WERI-Rb-1 (cell line): ENCODE measurements at regions not wholly inside any gene's neighbourhood (a gene's known extent, or its start where the extent isn't known, plus 50 kb on each side); places are given as distances from the start of the nearest gene placed in this dataset.

Source experiments
- DNase-seq: peaks from one replicate; pipeline ENCODE4 v3.0.0-alpha.2; 2020
- H3K27ac ChIP-seq: fragments of 250-450 bp; sonication (Bioruptor Pico); 2 replicates; pipeline ENCODE4 v1.5.1; 2020; ENCODE audit warnings: mild to moderate bottlenecking, moderate library complexity
- H3K27me3 ChIP-seq: fragments of 250-450 bp; sonication (Bioruptor Pico); 2 replicates; pipeline ENCODE4 v1.5.1; 2021; ENCODE audit warnings: mild to moderate bottlenecking, low read depth, moderate library complexity; ENCODE audit not compliant: insufficient read depth, severe bottlenecking
- H3K36me3 ChIP-seq: fragments of 250-450 bp; sonication (Bioruptor Pico); 2 replicates; pipeline ENCODE4 v1.5.1; 2020; ENCODE audit warnings: mild to moderate bottlenecking, moderate library complexity
- H3K4me3 ChIP-seq: 2 replicates; pipeline ENCODE4 v1.5.1; 2011; ENCODE audit warnings: low read depth, mild to moderate bottlenecking, control low read depth, low read length
- H3K9me3 ChIP-seq: fragments of 250-450 bp; sonication (Bioruptor Pico); 2 replicates; pipeline ENCODE4 v1.5.1; 2021; ENCODE audit warnings: mild to moderate bottlenecking, moderate library complexity; ENCODE audit not compliant: severe bottlenecking
- TF ChIP-seq, protein P1 (sequence below): IDR thresholded peaks from 2 replicates; pipeline ENCODE4 v1.5.1; 2011; ENCODE audit warnings: low read depth, mild to moderate bottlenecking, control low read depth, inconsistent platforms, low read length

GRCh38 chrX:94524867-94525266, 850.9 kb downstream of the FAM133A start:
- no peak for DNase-seq
- Histone ChIP-seq H3K9me3 (no peaks in the 10 kb centered on the region), H3K27me3 (peaks cover 4% of the 10 kb centered on the region), H3K4me3 (no peak overlapping the region), H3K27ac (no peak overlapping the region), H3K36me3 (no peaks in the 10 kb centered on the region)
- TF ChIP-seq, protein P1, sequence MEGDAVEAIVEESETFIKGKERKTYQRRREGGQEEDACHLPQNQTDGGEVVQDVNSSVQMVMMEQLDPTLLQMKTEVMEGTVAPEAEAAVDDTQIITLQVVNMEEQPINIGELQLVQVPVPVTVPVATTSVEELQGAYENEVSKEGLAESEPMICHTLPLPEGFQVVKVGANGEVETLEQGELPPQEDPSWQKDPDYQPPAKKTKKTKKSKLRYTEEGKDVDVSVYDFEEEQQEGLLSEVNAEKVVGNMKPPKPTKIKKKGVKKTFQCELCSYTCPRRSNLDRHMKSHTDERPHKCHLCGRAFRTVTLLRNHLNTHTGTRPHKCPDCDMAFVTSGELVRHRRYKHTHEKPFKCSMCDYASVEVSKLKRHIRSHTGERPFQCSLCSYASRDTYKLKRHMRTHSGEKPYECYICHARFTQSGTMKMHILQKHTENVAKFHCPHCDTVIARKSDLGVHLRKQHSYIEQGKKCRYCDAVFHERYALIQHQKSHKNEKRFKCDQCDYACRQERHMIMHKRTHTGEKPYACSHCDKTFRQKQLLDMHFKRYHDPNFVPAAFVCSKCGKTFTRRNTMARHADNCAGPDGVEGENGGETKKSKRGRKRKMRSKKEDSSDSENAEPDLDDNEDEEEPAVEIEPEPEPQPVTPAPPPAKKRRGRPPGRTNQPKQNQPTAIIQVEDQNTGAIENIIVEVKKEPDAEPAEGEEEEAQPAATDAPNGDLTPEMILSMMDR = peak; percentile 70

DNA sequence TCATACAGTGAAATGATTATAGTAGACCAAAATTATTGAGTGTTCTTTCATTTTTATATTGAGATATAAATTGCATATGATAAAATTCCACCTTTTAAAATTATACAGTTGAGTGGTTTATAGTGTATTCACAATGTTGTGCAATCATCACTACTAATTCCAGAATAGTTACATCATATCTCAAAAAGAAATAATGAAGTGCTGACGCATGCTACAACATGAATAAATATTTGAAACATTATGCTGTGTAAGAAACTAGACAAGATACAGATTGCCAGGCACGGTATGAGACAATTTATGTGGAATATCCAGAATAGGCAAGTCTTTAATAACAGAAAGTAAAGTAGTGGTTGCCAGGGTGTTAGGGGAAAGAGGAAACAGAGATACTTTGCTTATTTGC, 871.7 kb downstream of the FAM133A start:
- no peak overlapping the region for H3K4me3 ChIP-seq
- H3K27me3 ChIP-seq = peaks cover 5% of the 10 kb centered on the region
- no peak for DNase-seq
- H3K27ac ChIP-seq = no peak overlapping the region
- H3K9me3 ChIP-seq = no peaks in the 10 kb centered on the region
- no peaks in the 10 kb centered on the region for H3K36me3 ChIP-seq
- TF ChIP-seq, protein P1 = no peak

GRCh38 chrX:94551831-94552230, 877.8 kb downstream of the FAM133A start:
- Histone ChIP-seq H3K27me3 (peaks cover 10% of the 10 kb centered on the region), H3K9me3 (no peaks in the 10 kb centered on the region), H3K4me3 (no peak overlapping the region), H3K36me3 (no peaks in the 10 kb centered on the region), H3K27ac (no peak overlapping the region)
- no peak for DNase-seq
- TF ChIP-seq, protein P1 = no peak

GRCh38 chrX:94560930-94561329, 886.9 kb downstream of the FAM133A start:
- H3K36me3 ChIP-seq = no peaks in the 10 kb centered on the region
- no peak overlapping the region for H3K4me3 ChIP-seq
- H3K27me3 ChIP-seq = no peaks in the 10 kb centered on the region
- no peak for DNase-seq
- H3K9me3 ChIP-seq = no peaks in the 10 kb centered on the region
- no peak overlapping the region for H3K27ac ChIP-seq
- TF ChIP-seq, protein P1 = no peak

GRCh38 chrX:94576367-94577004, 902.5 kb downstream of the FAM133A start:
- no peak for DNase-seq
- TF ChIP-seq, protein P1 = no peak
- H3K36me3 ChIP-seq = no peaks in the 10 kb centered on the region
- no peaks in the 10 kb centered on the region for H3K9me3 ChIP-seq
- H3K27me3 ChIP-seq = peaks cover 12% of the 10 kb centered on the region
- H3K4me3 ChIP-seq = no peak overlapping the region
- H3K27ac ChIP-seq = no peak overlapping the region

DNA sequence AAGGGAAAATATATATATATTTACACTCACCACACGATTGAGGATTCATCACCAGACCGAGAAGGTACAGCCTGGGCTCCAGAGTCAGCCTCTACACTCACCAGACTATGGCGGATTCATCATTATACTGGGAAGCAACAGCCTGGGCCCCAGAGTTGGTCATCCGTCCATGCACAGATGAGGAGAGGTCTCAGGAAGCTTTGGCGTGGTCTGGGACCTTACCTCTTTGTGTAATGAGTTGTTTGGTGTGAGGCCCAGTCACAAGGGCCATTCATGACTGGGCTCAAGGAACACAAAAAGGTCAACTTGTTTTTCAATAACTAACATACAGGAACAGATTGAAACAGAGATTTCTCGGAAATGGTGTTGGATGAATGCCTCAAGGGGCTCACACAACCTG, 926.1 kb downstream of the FAM133A start:
- H3K4me3 ChIP-seq = no peak overlapping the region
- H3K27me3 ChIP-seq = peaks cover 7% of the 10 kb centered on the region
- no peak overlapping the region for H3K27ac ChIP-seq
- no peaks in the 10 kb centered on the region for H3K9me3 ChIP-seq
- TF ChIP-seq, protein P1 = no peak
- no peaks in the 10 kb centered on the region for H3K36me3 ChIP-seq
- DNase-seq = no peak
